NCI-H146 (cell line): ENCODE measurements at regions not wholly inside any gene's neighbourhood (a gene's known extent, or its start where the extent isn't known, plus 50 kb on each side); places are given as distances from the start of the nearest gene placed in this dataset.
"Not testable (repeated sequence)": the region's sequence is repeated elsewhere in the genome, so short reads cannot be mapped to it uniquely, and the experiment has no call there.

Experiments used
- DNase-seq: peaks from one replicate; lab custom pipeline; 2025; lab: John Stamatoyannopoulos, UW

GRCh38 chr7:34333184-34333583, 324.8 kb upstream of the NPSR1 start:
- DNase-seq: no peak

- DNase-seq: no peak
These were observed 324.1 kb upstream of the NPSR1 start for GRCh38 chr7:34333925-34334324.

DNA sequence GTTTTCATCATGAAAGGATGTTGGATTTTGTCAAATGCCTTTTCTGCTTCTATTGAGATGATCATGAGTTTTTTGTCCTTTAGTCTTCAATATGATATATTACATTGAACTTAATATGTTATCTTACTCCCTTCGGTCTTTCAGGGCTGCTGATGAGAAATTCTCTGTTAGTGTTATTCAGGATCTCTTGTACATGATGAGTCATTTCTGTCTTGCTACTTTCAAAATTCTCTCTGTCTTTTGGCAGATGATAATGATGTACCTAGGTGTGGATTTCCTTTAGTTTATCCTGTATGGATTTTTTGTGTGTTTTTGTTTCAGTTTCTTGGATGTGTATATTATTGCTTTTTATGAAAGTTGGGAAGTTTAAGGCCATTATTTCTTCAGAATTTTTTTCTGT, 320.9 kb upstream of the NPSR1 start:
- no peak for DNase-seq

DNA sequence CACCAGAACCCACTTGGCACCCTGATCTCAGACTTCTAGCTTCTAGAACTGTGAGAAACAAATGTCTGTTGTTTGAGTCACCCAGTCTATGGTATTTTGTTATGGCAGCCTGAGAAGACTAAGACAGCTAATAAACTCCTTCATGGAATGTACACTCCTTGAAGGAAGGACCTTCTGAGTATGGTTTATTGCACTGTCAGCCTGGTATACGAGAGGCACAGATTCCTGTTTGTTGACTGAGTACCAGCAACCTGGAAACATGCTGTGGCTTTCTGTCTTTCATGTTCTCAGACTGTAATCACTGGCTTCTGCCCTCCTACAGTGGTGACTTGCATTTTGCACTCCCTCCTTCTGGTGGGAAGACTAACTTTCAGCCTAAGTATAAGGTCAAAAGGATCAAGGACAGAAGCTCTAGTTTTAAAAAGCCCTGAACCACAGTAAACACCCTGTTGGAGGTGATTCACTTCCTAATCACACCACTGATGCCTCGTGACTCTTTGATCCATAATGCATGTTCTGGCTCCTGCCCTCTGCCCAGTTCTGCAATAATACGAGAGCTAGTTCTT, 319.0 kb upstream of the NPSR1 start:
- no peak for DNase-seq

DNA sequence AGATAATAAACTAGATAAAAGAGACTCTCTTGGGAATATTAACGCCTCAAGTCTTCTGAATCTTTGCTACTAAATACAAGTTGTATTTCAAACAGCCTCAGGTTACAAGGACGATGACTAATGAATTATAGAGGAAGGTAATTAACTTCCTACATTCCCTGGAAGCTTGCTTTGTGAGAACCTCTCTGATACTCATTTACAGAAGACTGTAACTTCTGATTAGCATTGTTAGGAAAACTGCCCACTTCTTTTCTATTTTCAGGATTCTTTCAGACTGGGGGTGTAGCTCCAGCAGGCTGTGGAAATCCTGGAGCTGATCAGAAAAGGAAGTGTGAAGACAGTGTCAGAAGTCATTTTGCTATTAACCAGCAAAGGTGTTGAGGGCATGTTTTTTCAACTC, 316.7 kb upstream of the NPSR1 start:
- DNase-seq: no peak

GRCh38 chr7:34342387-34342786, 315.6 kb upstream of the NPSR1 start:
- no peak for DNase-seq

DNA sequence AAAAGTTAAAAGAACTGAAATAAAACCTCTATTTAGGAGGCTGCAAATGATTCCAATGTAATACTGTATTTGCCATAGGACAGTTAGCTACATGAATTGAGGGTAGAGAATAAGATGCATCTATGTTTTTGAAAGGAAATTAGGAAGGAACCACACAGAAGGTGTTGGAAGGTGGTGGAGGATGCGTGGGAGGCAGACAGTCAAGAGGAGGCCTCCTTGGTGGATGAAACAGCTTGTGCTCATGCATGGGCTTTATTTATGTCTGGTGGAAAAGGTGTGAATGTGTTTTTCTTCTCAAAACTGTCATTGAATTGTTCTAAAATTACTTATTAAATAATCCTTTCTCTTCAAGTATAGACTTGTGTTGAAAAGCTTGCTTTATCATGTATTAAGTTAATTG, 314.4 kb upstream of the NPSR1 start:
- no peak for DNase-seq

GRCh38 chr7:34354011-34354410, 304.0 kb upstream of the NPSR1 start:
- DNase-seq: no peak

GRCh38 chr7:34354899-34355298, 303.1 kb upstream of the NPSR1 start:
- no peak for DNase-seq

GRCh38 chr7:34357068-34357467, 300.9 kb upstream of the NPSR1 start:
- no peak for DNase-seq

DNA sequence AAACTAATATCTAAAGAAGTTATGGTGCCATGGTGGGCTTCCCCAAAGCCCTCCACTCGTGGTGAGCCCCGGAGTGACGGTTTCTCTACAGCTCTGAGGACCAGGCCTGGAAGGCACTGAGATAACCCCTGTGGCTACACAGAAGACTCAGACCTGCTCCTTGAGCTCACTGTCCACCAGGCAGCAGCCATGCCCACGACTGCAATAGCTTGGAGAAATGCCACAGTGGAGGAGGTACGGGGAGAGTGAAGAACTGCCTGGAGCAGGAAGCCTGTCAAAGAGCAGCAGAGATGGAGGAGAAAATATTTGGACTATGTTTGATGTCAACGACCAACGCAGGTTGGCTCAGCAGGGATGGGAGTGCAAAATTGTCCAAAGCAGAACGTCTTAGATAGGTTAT, 300.1 kb upstream of the NPSR1 start:
- DNase-seq: no peak

DNA sequence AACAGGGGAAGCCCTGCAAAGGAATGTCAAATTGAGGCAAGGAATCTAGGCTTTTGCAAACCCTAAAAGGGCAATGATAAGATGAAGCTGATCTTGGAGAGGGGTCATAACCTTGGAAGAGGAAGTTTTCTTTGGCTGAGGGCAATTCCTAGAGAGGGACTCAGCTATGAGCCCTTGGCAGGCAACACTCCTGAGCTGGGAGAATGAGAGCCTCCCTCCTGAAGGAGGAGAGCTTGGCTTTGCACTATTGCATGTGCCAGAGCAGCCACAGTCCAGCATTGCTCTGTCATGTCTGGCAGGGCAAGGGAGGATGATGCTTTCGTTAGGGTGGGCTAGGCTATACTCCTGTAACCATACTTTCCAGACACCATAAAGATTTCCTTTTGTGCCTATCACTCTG, 299.4 kb upstream of the NPSR1 start:
- DNase-seq: not testable (repeated sequence)

DNA sequence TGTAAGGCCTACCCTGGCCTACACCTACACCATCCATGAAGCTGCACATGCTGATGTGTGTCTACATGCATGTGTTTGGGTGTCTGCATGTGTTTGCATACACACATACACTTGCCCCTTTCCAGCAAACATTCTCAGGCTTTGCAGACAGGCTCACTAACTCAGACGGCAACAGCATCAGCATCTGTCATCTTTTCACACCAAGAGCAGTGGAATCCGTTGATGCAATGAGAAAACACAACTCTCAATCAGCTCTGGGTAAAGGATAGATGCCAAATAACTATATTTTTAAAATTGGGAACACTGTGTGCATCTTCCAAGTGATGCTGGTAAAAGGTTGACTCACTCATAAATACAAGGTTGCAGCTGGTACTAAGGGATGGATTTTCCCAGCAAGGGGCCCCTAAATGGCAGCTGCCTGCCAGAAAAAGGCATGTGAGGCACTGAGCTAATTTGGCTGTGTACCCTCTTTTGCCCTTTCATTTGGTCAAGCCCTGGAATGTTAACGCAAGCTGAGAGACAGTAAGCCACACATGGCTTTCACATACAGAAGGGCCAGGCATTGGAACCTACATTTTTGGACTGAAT, 296.3 kb upstream of the NPSR1 start:
- no peak for DNase-seq

- no peak for DNase-seq
These were observed 295.4 kb upstream of the NPSR1 start for GRCh38 chr7:34362621-34363020.

- no peak for DNase-seq
These were observed 293.9 kb upstream of the NPSR1 start for GRCh38 chr7:34364130-34364529.

DNA sequence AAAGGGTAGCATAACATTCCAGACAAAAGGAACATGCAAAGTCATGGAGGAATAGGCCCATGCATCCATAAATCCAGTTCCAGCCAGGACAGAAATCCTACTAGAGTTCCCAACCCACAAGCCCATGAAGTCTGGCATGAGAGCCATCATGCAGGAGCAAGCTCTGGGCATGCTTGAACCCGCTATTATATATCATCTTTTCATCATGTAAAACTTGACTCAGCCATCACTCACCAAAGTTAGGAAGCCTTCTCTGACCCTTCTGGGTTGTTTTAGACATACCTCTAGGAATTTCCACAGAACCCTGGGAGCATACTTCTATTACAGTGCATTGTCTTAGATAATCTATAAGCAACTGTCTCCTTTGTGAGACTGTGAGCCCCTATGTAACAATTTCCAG, 293.0 kb upstream of the NPSR1 start:
- no peak for DNase-seq

- DNase-seq: no peak
These were observed 292.4 kb upstream of the NPSR1 start for GRCh38 chr7:34365611-34366010.

- no peak for DNase-seq
These were observed 286.1 kb upstream of the NPSR1 start for GRCh38 chr7:34371922-34372321.

DNA sequence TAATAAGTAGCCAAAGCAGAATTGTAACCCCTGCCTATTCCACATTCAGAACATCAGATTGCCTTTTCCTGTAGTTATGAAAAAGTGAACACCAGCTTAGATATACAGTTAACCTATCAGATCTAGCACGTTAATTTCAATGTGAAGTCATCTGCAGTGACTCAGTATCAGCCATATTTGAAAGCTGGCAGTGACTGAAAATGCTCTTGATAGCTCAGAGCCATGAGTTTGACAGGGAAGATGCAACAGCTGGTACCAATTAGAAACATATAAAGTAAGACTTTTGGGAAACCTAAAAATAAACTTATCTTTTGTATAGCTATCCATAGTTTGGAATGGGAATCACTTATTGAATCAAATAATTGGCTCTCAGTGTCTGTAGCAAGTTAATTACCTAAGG, 284.1 kb upstream of the NPSR1 start:
- DNase-seq: no peak

DNA sequence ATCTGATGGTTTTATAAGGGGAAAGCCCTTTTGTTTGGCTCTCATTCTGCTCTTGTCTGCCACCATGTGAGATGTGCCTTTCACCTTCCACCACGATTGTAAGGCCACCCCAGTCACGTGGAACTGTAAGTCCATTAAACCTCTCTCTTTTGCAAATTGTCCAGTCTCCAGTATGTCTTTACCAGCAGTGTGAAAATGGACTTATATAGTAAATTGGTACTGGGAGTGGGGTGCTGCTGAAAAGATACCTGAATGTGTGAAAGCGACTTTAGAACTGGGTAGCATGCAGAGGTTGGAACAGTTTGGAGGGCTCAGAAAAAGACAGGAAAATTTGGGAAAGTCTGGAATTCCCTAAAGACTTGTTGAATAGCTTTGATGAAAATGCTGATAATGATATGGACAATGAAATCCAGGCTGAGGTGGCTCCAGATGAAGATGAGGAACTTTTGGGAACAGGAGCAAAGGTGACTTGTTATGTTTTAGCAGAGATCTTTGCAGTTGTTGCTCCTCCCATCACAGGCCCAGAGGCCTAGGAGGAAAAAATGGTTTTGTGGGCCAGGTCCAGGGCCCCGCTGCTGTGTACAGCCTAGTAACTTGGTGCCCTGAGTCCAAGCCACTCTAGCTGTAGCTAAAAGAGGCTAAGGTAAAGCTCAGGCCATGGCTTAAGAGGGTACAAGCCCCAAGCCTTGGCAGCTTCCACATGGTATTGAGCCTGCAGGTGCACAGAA, 275.7 kb upstream of the NPSR1 start:
- no peak for DNase-seq

GRCh38 chr7:34385384-34385783, 272.6 kb upstream of the NPSR1 start:
- DNase-seq: no peak

DNA sequence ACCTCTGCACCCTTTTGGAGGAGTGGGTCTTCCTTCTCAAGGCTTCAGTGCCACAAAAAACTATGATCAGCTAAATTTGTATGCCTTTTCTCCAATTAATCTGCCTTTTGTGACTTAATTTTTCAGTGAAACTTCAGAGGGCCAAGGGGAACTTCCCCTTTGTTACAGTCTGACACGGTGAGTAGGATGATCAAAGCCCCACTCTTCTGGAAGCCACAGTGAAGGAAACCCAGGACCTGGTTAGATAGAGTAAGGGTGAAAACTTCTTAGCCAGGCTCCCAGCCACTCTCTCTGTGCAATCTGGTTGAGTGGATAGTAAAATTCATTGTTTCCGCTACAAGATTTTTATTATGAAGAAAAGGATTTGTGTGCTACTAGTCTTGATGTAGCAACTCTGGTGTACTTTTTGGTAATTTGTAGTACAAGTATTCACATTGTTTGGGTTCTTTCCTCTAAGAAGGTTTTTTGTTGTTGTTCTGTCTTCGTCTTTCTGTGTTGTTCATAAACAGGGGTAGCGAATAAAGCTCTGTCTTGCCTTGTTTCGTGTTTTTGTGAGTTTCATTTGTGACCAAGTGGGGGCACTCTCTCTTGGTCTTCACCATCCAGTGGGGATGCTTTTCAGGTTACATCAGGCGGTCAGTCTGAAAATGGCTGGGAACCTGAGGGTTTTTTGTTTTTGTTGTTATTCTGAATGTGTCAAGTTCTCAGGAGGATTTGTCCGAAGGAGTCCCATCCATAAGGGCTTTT, 268.5 kb upstream of the NPSR1 start:
- DNase-seq: no peak

GRCh38 chr7:34390103-34390502, 267.9 kb upstream of the NPSR1 start:
- DNase-seq: no peak
